Ishikawa (cell line): ENCODE measurements at regions not wholly inside any gene's neighbourhood (a gene's known extent, or its start where the extent isn't known, plus 50 kb on each side); places are given as distances from the start of the nearest gene placed in this dataset.

Experiments used
- CEBPB ChIP-seq: IDR thresholded peaks from 2 replicates; pipeline ENCODE4 v1.6.1; 2012
- EGR1 ChIP-seq: IDR thresholded peaks from 2 replicates; pipeline ENCODE4 v1.6.1; 2012
- EP300 ChIP-seq: IDR thresholded peaks from 2 replicates; pipeline ENCODE4 v1.6.1; 2012; ENCODE audit warnings: borderline replicate concordance
- FOXM1 ChIP-seq: IDR thresholded peaks from 2 replicates; pipeline ENCODE4 v1.6.1; 2012; ENCODE audit warnings: low read depth, borderline replicate concordance
- RAD21 ChIP-seq: IDR thresholded peaks from 2 replicates; pipeline ENCODE4 v1.6.1; 2012; ENCODE audit warnings: low read depth
- TAF1 ChIP-seq: IDR thresholded peaks from 2 replicates; pipeline ENCODE4 v1.6.1; 2012; ENCODE audit warnings: low read depth, mild to moderate bottlenecking
- ZBTB7A ChIP-seq: IDR thresholded peaks from 2 replicates; pipeline ENCODE4 v1.6.1; 2012; ENCODE audit warnings: low read depth
- TF ChIP-seq, protein P1 (sequence below): IDR thresholded peaks from 2 replicates; pipeline ENCODE4 v1.6.1; 2012; ENCODE audit warnings: low read depth, mild to moderate bottlenecking
- TF ChIP-seq, protein P2 (sequence below): IDR thresholded peaks from 2 replicates; pipeline ENCODE4 v1.6.1; 2012

DNA sequence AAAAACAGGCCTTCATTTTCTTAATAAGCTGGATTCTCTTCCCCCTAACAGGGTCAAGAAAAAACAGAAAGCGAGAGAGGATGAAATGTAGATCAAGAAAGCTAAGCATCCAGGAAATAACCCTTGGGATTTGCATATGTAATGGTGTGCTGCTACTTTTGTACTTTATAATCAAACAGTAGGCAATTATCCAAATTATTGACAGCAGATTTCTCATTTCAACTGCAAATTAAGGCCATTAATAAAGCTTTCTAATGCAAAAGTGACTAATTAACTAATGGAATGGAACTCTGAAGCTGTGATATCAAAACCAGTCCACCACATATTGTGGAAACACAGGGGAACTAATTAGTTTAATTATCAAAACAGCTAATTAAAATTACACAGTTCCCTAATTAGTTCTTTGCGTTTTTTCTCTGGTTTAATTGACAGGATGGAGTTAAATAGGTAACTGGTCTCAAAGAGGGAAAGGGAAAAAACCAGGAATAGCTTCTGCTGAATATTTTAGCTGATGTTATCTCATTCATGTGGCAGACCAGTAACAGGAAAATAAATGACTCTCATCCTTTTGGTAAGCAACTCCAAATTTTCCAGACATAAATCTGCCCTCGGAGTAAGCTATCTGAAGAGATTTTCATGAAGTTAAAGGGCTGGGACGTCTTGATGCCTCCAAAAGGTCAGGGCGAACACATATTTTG lies 182.7 kb upstream of the LMO3 start:
- no peak for TF ChIP-seq ZBTB7A
- no peak for TF ChIP-seq RAD21
- no peak for TF ChIP-seq EGR1
- no peak for TF ChIP-seq FOXM1
- no peak for TF ChIP-seq CEBPB
- TF ChIP-seq, protein P1, sequence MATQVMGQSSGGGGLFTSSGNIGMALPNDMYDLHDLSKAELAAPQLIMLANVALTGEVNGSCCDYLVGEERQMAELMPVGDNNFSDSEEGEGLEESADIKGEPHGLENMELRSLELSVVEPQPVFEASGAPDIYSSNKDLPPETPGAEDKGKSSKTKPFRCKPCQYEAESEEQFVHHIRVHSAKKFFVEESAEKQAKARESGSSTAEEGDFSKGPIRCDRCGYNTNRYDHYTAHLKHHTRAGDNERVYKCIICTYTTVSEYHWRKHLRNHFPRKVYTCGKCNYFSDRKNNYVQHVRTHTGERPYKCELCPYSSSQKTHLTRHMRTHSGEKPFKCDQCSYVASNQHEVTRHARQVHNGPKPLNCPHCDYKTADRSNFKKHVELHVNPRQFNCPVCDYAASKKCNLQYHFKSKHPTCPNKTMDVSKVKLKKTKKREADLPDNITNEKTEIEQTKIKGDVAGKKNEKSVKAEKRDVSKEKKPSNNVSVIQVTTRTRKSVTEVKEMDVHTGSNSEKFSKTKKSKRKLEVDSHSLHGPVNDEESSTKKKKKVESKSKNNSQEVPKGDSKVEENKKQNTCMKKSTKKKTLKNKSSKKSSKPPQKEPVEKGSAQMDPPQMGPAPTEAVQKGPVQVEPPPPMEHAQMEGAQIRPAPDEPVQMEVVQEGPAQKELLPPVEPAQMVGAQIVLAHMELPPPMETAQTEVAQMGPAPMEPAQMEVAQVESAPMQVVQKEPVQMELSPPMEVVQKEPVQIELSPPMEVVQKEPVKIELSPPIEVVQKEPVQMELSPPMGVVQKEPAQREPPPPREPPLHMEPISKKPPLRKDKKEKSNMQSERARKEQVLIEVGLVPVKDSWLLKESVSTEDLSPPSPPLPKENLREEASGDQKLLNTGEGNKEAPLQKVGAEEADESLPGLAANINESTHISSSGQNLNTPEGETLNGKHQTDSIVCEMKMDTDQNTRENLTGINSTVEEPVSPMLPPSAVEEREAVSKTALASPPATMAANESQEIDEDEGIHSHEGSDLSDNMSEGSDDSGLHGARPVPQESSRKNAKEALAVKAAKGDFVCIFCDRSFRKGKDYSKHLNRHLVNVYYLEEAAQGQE: no peak
- no peak for TF ChIP-seq EP300
- no peak for TF ChIP-seq TAF1
- TF ChIP-seq, protein P2, sequence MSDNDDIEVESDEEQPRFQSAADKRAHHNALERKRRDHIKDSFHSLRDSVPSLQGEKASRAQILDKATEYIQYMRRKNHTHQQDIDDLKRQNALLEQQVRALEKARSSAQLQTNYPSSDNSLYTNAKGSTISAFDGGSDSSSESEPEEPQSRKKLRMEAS: no peak
